ENCODE measurements at regions not wholly inside any gene's neighbourhood (a gene's known extent, or its start where the extent isn't known, plus 50 kb on each side); places are given as distances from the start of the nearest gene placed in this dataset.

- TF ChIP-seq, protein P1, sequence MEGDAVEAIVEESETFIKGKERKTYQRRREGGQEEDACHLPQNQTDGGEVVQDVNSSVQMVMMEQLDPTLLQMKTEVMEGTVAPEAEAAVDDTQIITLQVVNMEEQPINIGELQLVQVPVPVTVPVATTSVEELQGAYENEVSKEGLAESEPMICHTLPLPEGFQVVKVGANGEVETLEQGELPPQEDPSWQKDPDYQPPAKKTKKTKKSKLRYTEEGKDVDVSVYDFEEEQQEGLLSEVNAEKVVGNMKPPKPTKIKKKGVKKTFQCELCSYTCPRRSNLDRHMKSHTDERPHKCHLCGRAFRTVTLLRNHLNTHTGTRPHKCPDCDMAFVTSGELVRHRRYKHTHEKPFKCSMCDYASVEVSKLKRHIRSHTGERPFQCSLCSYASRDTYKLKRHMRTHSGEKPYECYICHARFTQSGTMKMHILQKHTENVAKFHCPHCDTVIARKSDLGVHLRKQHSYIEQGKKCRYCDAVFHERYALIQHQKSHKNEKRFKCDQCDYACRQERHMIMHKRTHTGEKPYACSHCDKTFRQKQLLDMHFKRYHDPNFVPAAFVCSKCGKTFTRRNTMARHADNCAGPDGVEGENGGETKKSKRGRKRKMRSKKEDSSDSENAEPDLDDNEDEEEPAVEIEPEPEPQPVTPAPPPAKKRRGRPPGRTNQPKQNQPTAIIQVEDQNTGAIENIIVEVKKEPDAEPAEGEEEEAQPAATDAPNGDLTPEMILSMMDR (IDR thresholded peaks at IDR 0.05; ENCODE audit: borderline replicate concordance, control extremely low read depth, extremely low read depth, insufficient read depth, missing control alignments), result no peak
- in situ Hi-C loops (cut with MboI; ENCODE audit: low sequenced_read_pairs, unreplicated experiment), result no loop called here
- DNase-seq (ENCODE audit: low spot score), result no peak
Measured at GRCh38 chr4:114282937-114283336, 303.5 kb upstream of the ARSJ start.

DNA sequence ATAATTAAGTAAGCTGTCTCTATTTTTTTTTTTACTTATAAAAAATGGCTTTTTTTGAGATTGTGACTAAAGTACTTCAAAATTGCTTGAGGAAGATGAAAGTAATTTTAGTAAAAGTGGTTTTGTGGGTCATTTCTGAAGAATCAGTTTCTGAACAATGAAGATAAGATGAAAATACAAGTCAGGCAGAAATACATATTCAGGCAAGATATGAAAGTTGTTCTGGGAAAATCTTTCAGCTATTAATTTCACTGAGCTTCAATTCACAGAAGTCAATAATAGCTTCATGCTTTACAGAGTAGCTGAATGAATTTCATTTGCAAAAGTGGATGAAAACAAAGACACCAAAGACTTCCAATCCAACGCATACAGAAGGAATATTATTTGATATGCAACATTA, 305.2 kb upstream of the ARSJ start:
- TF ChIP-seq, protein P1 (IDR thresholded peaks at IDR 0.05; ENCODE audit: borderline replicate concordance, control extremely low read depth, extremely low read depth, insufficient read depth, missing control alignments), result no peak
- DNase-seq (ENCODE audit: low spot score), result no peak
- in situ Hi-C loops (cut with MboI; ENCODE audit: low sequenced_read_pairs, unreplicated experiment), result no loop called here

DNA sequence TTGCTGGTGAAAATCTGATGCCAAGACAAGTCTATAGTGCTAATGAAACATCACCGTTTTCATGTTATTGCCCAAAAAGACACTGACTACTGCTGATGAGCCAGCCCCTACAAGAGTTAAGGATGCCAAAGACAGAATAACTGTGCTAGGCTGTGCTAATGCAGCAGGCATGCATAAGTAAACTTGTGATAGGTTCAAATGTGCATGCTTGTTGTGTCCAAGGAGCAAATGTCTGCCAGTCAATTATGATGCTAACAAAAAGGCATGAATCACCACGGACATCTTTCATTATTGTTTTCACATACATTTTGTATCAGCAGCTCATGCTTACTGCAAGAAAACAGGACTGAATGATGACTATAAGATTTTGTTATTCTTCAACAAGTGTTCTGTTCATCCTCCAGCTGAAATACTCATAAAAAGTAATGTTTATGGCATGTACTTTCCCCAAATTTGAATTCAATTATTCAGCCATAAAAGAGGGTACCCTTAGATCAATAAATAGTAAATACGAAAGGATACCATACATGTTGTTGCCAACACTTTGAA, 306.9 kb upstream of the ARSJ start:
- no peak for DNase-seq (ENCODE audit: low spot score)
- TF ChIP-seq, protein P1 (IDR thresholded peaks at IDR 0.05; ENCODE audit: borderline replicate concordance, control extremely low read depth, extremely low read depth, insufficient read depth, missing control alignments), result no peak
- in situ Hi-C loops (cut with MboI; ENCODE audit: low sequenced_read_pairs, unreplicated experiment), result no loop called here

GRCh38 chr4:114287079-114287696, 307.7 kb upstream of the ARSJ start:
- TF ChIP-seq, protein P1 (IDR thresholded peaks at IDR 0.05; ENCODE audit: borderline replicate concordance, control extremely low read depth, extremely low read depth, insufficient read depth, missing control alignments), result no peak
- in situ Hi-C loops (cut with MboI; ENCODE audit: low sequenced_read_pairs, unreplicated experiment), result no loop called here
- no peak for DNase-seq (ENCODE audit: low spot score)

- in situ Hi-C loops (cut with MboI; ENCODE audit: low sequenced_read_pairs, unreplicated experiment), result no loop called here
- TF ChIP-seq, protein P1 (IDR thresholded peaks at IDR 0.05; ENCODE audit: borderline replicate concordance, control extremely low read depth, extremely low read depth, insufficient read depth, missing control alignments), result no peak
- DNase-seq (ENCODE audit: low spot score), result no peak
Measured at GRCh38 chr4:114296126-114296525, 302.5 kb upstream of the UGT8 start.

- no peak for DNase-seq (ENCODE audit: low spot score)
- TF ChIP-seq, protein P1 (IDR thresholded peaks at IDR 0.05; ENCODE audit: borderline replicate concordance, control extremely low read depth, extremely low read depth, insufficient read depth, missing control alignments), result no peak
- in situ Hi-C loops (cut with MboI; ENCODE audit: low sequenced_read_pairs, unreplicated experiment), result no loop called here
Measured at GRCh38 chr4:114302472-114302871, 296.1 kb upstream of the UGT8 start.

Data from GM13976 (cell line).